ENCODE measurements at regions not wholly inside any gene's neighbourhood (a gene's known extent, or its start where the extent isn't known, plus 50 kb on each side); places are given as distances from the start of the nearest gene placed in this dataset.

DNA sequence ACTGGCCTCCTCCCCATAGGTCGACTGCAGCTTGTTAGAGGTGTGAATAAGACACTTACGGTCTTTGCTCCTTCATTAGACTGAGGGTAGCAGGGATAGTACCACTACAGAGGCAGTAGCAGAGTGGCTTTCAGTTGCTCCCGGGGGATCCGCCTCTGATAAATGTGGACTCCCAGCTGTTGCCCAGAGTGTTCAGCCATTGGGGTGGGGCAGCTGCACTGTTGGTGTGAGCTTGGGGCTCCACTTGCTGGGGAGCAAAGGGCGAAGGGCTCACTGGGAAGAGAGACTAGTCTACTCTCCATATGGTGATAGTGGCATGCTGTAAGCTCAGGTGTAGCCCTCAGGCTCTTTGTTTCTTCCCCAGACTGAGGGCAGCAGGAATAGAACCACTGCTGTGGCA is 239.1 kb downstream of the LRRN1 start:
- TF ChIP-seq CEBPB (IDR thresholded peaks at IDR 0.05), result no peak
- TF ChIP-seq, protein P1, sequence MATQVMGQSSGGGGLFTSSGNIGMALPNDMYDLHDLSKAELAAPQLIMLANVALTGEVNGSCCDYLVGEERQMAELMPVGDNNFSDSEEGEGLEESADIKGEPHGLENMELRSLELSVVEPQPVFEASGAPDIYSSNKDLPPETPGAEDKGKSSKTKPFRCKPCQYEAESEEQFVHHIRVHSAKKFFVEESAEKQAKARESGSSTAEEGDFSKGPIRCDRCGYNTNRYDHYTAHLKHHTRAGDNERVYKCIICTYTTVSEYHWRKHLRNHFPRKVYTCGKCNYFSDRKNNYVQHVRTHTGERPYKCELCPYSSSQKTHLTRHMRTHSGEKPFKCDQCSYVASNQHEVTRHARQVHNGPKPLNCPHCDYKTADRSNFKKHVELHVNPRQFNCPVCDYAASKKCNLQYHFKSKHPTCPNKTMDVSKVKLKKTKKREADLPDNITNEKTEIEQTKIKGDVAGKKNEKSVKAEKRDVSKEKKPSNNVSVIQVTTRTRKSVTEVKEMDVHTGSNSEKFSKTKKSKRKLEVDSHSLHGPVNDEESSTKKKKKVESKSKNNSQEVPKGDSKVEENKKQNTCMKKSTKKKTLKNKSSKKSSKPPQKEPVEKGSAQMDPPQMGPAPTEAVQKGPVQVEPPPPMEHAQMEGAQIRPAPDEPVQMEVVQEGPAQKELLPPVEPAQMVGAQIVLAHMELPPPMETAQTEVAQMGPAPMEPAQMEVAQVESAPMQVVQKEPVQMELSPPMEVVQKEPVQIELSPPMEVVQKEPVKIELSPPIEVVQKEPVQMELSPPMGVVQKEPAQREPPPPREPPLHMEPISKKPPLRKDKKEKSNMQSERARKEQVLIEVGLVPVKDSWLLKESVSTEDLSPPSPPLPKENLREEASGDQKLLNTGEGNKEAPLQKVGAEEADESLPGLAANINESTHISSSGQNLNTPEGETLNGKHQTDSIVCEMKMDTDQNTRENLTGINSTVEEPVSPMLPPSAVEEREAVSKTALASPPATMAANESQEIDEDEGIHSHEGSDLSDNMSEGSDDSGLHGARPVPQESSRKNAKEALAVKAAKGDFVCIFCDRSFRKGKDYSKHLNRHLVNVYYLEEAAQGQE (IDR thresholded peaks at IDR 0.05; ENCODE audit: low read depth), result no peak
- TF ChIP-seq YY1 (IDR thresholded peaks at IDR 0.05; ENCODE audit: low read depth), result no peak
- TF ChIP-seq EP300 (IDR thresholded peaks at IDR 0.05; ENCODE audit: borderline replicate concordance), result no peak
- TF ChIP-seq RAD21 (IDR thresholded peaks at IDR 0.05; ENCODE audit: low read depth), result no peak
- TF ChIP-seq CREB1 (IDR thresholded peaks at IDR 0.05; ENCODE audit: low read depth), result no peak
- TF ChIP-seq NFIC (IDR thresholded peaks at IDR 0.05), result no peak
